ENCODE measurements at regions not wholly inside any gene's neighbourhood (a gene's known extent, or its start where the extent isn't known, plus 50 kb on each side); places are given as distances from the start of the nearest gene placed in this dataset.

DNA sequence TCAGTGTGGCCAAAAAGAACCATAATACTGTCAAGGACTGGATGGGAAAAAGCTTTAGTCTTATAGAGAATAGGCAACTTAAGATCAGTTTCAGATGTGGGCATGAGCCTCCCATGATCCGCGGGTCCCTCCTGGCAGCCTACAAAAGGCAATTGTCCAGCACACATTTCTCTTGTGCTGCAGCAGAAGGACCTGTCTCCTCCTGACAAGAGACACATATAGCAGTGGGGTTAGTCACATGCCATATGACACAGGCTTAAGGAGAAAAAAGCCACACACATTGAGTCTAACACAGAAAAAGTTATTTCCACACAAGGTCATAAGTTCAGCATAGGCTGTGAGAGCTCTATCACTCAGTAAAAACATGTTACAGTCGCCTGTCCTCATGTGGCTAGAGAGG is 1378.7 kb upstream of the PRR20A start (continued):
- TF ChIP-seq, protein P1, sequence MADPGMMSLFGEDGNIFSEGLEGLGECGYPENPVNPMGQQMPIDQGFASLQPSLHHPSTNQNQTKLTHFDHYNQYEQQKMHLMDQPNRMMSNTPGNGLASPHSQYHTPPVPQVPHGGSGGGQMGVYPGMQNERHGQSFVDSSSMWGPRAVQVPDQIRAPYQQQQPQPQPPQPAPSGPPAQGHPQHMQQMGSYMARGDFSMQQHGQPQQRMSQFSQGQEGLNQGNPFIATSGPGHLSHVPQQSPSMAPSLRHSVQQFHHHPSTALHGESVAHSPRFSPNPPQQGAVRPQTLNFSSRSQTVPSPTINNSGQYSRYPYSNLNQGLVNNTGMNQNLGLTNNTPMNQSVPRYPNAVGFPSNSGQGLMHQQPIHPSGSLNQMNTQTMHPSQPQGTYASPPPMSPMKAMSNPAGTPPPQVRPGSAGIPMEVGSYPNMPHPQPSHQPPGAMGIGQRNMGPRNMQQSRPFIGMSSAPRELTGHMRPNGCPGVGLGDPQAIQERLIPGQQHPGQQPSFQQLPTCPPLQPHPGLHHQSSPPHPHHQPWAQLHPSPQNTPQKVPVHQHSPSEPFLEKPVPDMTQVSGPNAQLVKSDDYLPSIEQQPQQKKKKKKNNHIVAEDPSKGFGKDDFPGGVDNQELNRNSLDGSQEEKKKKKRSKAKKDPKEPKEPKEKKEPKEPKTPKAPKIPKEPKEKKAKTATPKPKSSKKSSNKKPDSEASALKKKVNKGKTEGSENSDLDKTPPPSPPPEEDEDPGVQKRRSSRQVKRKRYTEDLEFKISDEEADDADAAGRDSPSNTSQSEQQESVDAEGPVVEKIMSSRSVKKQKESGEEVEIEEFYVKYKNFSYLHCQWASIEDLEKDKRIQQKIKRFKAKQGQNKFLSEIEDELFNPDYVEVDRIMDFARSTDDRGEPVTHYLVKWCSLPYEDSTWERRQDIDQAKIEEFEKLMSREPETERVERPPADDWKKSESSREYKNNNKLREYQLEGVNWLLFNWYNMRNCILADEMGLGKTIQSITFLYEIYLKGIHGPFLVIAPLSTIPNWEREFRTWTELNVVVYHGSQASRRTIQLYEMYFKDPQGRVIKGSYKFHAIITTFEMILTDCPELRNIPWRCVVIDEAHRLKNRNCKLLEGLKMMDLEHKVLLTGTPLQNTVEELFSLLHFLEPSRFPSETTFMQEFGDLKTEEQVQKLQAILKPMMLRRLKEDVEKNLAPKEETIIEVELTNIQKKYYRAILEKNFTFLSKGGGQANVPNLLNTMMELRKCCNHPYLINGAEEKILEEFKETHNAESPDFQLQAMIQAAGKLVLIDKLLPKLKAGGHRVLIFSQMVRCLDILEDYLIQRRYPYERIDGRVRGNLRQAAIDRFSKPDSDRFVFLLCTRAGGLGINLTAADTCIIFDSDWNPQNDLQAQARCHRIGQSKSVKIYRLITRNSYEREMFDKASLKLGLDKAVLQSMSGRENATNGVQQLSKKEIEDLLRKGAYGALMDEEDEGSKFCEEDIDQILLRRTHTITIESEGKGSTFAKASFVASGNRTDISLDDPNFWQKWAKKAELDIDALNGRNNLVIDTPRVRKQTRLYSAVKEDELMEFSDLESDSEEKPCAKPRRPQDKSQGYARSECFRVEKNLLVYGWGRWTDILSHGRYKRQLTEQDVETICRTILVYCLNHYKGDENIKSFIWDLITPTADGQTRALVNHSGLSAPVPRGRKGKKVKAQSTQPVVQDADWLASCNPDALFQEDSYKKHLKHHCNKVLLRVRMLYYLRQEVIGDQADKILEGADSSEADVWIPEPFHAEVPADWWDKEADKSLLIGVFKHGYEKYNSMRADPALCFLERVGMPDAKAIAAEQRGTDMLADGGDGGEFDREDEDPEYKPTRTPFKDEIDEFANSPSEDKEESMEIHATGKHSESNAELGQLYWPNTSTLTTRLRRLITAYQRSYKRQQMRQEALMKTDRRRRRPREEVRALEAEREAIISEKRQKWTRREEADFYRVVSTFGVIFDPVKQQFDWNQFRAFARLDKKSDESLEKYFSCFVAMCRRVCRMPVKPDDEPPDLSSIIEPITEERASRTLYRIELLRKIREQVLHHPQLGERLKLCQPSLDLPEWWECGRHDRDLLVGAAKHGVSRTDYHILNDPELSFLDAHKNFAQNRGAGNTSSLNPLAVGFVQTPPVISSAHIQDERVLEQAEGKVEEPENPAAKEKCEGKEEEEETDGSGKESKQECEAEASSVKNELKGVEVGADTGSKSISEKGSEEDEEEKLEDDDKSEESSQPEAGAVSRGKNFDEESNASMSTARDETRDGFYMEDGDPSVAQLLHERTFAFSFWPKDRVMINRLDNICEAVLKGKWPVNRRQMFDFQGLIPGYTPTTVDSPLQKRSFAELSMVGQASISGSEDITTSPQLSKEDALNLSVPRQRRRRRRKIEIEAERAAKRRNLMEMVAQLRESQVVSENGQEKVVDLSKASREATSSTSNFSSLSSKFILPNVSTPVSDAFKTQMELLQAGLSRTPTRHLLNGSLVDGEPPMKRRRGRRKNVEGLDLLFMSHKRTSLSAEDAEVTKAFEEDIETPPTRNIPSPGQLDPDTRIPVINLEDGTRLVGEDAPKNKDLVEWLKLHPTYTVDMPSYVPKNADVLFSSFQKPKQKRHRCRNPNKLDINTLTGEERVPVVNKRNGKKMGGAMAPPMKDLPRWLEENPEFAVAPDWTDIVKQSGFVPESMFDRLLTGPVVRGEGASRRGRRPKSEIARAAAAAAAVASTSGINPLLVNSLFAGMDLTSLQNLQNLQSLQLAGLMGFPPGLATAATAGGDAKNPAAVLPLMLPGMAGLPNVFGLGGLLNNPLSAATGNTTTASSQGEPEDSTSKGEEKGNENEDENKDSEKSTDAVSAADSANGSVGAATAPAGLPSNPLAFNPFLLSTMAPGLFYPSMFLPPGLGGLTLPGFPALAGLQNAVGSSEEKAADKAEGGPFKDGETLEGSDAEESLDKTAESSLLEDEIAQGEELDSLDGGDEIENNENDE (IDR thresholded peaks at IDR 0.05; ENCODE audit: insufficient replicate concordance, low read length) = no peak
- TF ChIP-seq SIX5 (IDR thresholded peaks at IDR 0.05; ENCODE audit: low read depth, low read length) = no peak
- TF ChIP-seq SP2 (IDR thresholded peaks at IDR 0.05; ENCODE audit: low read length) = no peak
- TF ChIP-seq RNF2 (IDR thresholded peaks at IDR 0.05; ENCODE audit: borderline replicate concordance, low read depth, low read length, missing control alignments, poor library complexity, severe bottlenecking) = no peak
- TF ChIP-seq CTBP2 (IDR thresholded peaks at IDR 0.05; ENCODE audit: borderline replicate concordance, insufficient read depth, insufficient read length, low read length) = no peak

All from H1 (cell line).